HCT116 (cell line): ENCODE measurements at regions not wholly inside any gene's neighbourhood (a gene's known extent, or its start where the extent isn't known, plus 50 kb on each side); places are given as distances from the start of the nearest gene placed in this dataset.

Experiments used
- ATAC-seq: fragments of 200-7000 bp; cut with Tn5 transposase; 2 replicates; pipeline ENCODE4 v1.9.1; 2020; ENCODE audit warnings: mild to moderate bottlenecking, moderate library complexity
- BruUV-seq: library from RNA; stranded (reverse); fragments of 400-500 nt; replicated peaks from 2 replicates; lab custom pipeline; 2021; lab: Mats Ljungman, UMichigan
- CTCF ChIA-PET: fragments of 300-600 bp; sonication (Branson Sonifier 250); formaldehyde crosslinking; loops from one replicate; lab custom pipeline; 2021; ENCODE audit warnings: antibody characterized with exemption; lab: Charles Lee
- POLR2A ChIA-PET: fragments of 300-600, 350-600 bp; sonication (Branson Sonifier 250); formaldehyde crosslinking; loops from one replicate; lab custom pipeline; 2021; ENCODE audit warnings: antibody characterized with exemption; lab: Charles Lee
- RAD21 ChIA-PET, 2 experiments: fragments of 300-600 bp; sonication (Branson Sonifier 250); formaldehyde crosslinking; loops; one replicate each; lab custom pipeline; 2023; ENCODE audit warnings: low total read pairs in 2 of 2; ENCODE audit not compliant: uncharacterized antibody in 2 of 2, unreplicated experiment in 2 of 2, low non-redundant PET in 1 of 2; lab: Charles Lee
- DNase-seq: peaks from one replicate; pipeline ENCODE4 v3.0.0-alpha.2; 2010; ENCODE audit warnings: low read depth, low spot score
- H2AFZ ChIP-seq: fragments of 200-600 bp; shearing (Covaris generic), sonication (generic); 2 replicates; pipeline ENCODE4 v1.6.1; 2017; ENCODE audit warnings: low read depth, mixed run types, mixed read lengths, antibody characterized with exemption, low read length; ENCODE audit not compliant: poor library complexity, severe bottlenecking
- H3K27ac ChIP-seq: 2 replicates; pipeline ENCODE4 v1.5.1; 2012; ENCODE audit warnings: low read depth, low read length
- H3K27me3 ChIP-seq: fragments of 200-600 bp; sonication (generic); 2 replicates; pipeline ENCODE4 v1.6.1; 2016; ENCODE audit warnings: mixed run types, low read length, mixed read lengths; ENCODE audit not compliant: insufficient read depth
- H3K36me3 ChIP-seq, 2 experiments: fragments of 200-500 bp in 1 of 2; fragments of 200-600 bp in 1 of 2; sonication (Bioruptor generic) in 1 of 2; sonication (generic) in 1 of 2; 2 replicates each; pipeline versions ENCODE4 v1.5.1 to v1.6.1; 2014 to 2016; ENCODE audit warnings: low read length in 2 of 2, inconsistent platforms in 1 of 2, mixed read lengths in 1 of 2, mixed run types in 1 of 2; ENCODE audit not compliant: insufficient read depth in 2 of 2, control insufficient read depth in 1 of 2
- H3K4me1 ChIP-seq, 2 experiments: fragments of 200-600 bp in 1 of 2; sonication (generic) in 1 of 2; 2 replicates each; pipeline versions ENCODE4 v1.5.1 to v1.6.1; 2012 to 2017; ENCODE audit warnings: low read length in 2 of 2, inconsistent platforms in 1 of 2, mild to moderate bottlenecking in 1 of 2, mixed read lengths in 1 of 2, mixed run types in 1 of 2, moderate library complexity in 1 of 2; ENCODE audit not compliant: insufficient read depth in 2 of 2, control insufficient read depth in 1 of 2
- H3K4me2 ChIP-seq: fragments of 200-600 bp; sonication (generic); 2 replicates; pipeline ENCODE4 v1.6.1; 2017; ENCODE audit warnings: mixed run types, low read length, mixed read lengths
- H3K4me3 ChIP-seq, 2 experiments: fragments of 200-600 bp in 1 of 2; sonication (generic) in 1 of 2; replicated peaks in 1 of 2; 2 replicates each; pipeline ENCODE4 v1.5.1; 2011 to 2016; ENCODE audit warnings: low read length in 2 of 2, control low read depth in 1 of 2, low read depth in 1 of 2, mild to moderate bottlenecking in 1 of 2, mixed read lengths in 1 of 2, mixed run types in 1 of 2
- H3K79me2 ChIP-seq: fragments of 200-600 bp; sonication (generic); 2 replicates; pipeline ENCODE4 v1.6.1; 2017; ENCODE audit warnings: mild to moderate bottlenecking, mixed run types, low read length, moderate library complexity, mixed read lengths; ENCODE audit not compliant: insufficient read depth
- H3K9ac ChIP-seq: fragments of 200-600 bp; sonication (generic); 2 replicates; pipeline ENCODE4 v1.6.1; 2016; ENCODE audit warnings: low read length, mixed read lengths
- H3K9me2 ChIP-seq: fragments of 200-600 bp; sonication (generic), shearing (Covaris generic); 2 replicates; pipeline ENCODE4 v1.6.1; 2017; ENCODE audit warnings: mixed run types, mild to moderate bottlenecking, moderate library complexity; ENCODE audit not compliant: insufficient read depth
- H3K9me3 ChIP-seq, 2 experiments: fragments of 200-500 bp in 1 of 2; fragments of 200-600 bp in 1 of 2; sonication (Bioruptor generic) in 1 of 2; sonication (generic) in 1 of 2; 2 replicates each; pipeline ENCODE4 v1.6.1; 2014 to 2017; ENCODE audit warnings: low read length in 2 of 2, mixed read lengths in 2 of 2, inconsistent platforms in 1 of 2, low read depth in 1 of 2, mild to moderate bottlenecking in 1 of 2, mixed run types in 1 of 2, moderate library complexity in 1 of 2; ENCODE audit not compliant: control insufficient read depth in 1 of 2, insufficient read depth in 1 of 2
- H4K20me1 ChIP-seq: fragments of 200-600 bp; sonication (generic), shearing (Covaris generic); 2 replicates; pipeline ENCODE4 v1.6.1; 2017; ENCODE audit warnings: mixed run types, mild to moderate bottlenecking, moderate library complexity; ENCODE audit not compliant: insufficient read depth
- EGR1 ChIP-seq: IDR thresholded peaks from 2 replicates; pipeline ENCODE4 v1.6.1; 2012; ENCODE audit warnings: low read depth
- ELF1 ChIP-seq: IDR thresholded peaks from 2 replicates; pipeline ENCODE4 v1.6.1; 2012; ENCODE audit warnings: low read depth, borderline replicate concordance
- MAX ChIP-seq: IDR thresholded peaks from 2 replicates; pipeline ENCODE4 v1.6.1; 2012
- YY1 ChIP-seq: IDR thresholded peaks from 2 replicates; pipeline ENCODE4 v1.6.1; 2011; ENCODE audit warnings: low read length, low read depth, moderate library complexity, mild to moderate bottlenecking; ENCODE audit not compliant: insufficient replicate concordance; ENCODE audit errors: extremely low read depth
- ZBTB33 ChIP-seq: IDR thresholded peaks from 2 replicates; pipeline ENCODE4 v1.6.1; 2011; ENCODE audit warnings: mild to moderate bottlenecking, low read length, moderate library complexity; ENCODE audit not compliant: insufficient replicate concordance; ENCODE audit errors: extremely low read depth
- ZFX ChIP-seq: fragments of 450-650 bp; IDR thresholded peaks from 2 replicates; pipeline ENCODE4 v1.6.1; 2017
- intact Hi-C: fragments of 100-400 bp; cut with micrococcal nuclease; formaldehyde crosslinking; loops from 2 replicates; pipeline ENCODE4 v1.10.0; 2022
- TF ChIP-seq, protein P1 (sequence below), 3 experiments: fragments of 200-600 bp in 1 of 3; sonication (generic) in 1 of 3; IDR thresholded peaks in 2 of 3; conservative IDR thresholded peaks in 1 of 3; 2 replicates each; pipeline ENCODE4 v1.5.1; 2012 to 2017; ENCODE audit warnings: low read depth in 2 of 3, low read length in 2 of 3, antibody characterized with exemption in 1 of 3, borderline replicate concordance in 1 of 3, control low read depth in 1 of 3, mild to moderate bottlenecking in 1 of 3, mixed read lengths in 1 of 3, mixed run types in 1 of 3, moderate library complexity in 1 of 3; ENCODE audit not compliant: insufficient read depth in 1 of 3

- H3K4me3 ChIP-seq, result no peak overlapping the region
- H3K4me1 ChIP-seq, result no peaks in the 10 kb centered on the region
- ATAC-seq (no peak), DNase-seq (no peak)
- H3K27me3 ChIP-seq, result no peaks in the 10 kb centered on the region
- intact Hi-C loops, result no loop called here
- no peaks in the 10 kb centered on the region for H3K79me2 ChIP-seq
- H3K27ac ChIP-seq, result no peak overlapping the region
- no peaks in the 10 kb centered on the region for H3K36me3 ChIP-seq
- no TSS peak for BruUV-seq
- TF ChIP-seq ELF1 (no peak), ZFX (no peak), YY1 (no peak), ZBTB33 (no peak), MAX (no peak), EGR1 (no peak)
- TF ChIP-seq, protein P1, sequence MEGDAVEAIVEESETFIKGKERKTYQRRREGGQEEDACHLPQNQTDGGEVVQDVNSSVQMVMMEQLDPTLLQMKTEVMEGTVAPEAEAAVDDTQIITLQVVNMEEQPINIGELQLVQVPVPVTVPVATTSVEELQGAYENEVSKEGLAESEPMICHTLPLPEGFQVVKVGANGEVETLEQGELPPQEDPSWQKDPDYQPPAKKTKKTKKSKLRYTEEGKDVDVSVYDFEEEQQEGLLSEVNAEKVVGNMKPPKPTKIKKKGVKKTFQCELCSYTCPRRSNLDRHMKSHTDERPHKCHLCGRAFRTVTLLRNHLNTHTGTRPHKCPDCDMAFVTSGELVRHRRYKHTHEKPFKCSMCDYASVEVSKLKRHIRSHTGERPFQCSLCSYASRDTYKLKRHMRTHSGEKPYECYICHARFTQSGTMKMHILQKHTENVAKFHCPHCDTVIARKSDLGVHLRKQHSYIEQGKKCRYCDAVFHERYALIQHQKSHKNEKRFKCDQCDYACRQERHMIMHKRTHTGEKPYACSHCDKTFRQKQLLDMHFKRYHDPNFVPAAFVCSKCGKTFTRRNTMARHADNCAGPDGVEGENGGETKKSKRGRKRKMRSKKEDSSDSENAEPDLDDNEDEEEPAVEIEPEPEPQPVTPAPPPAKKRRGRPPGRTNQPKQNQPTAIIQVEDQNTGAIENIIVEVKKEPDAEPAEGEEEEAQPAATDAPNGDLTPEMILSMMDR (IDR thresholded peaks at IDR 0.05 in 2 of 3, conservative IDR thresholded peaks at IDR 0.05 in 1 of 3; ENCODE audit: borderline replicate concordance in 1 of 3, insufficient read depth in 1 of 3, low read depth in 2 of 3, low read length in 2 of 3), result no peak
- no peak overlapping the region for H3K9ac ChIP-seq
- no peak overlapping the region for H2AFZ ChIP-seq
- ChIA-PET CTCF (no interaction called here), RAD21 (no interaction called here), POLR2A (no interaction called here)
- H3K4me2 ChIP-seq, result no peak overlapping the region
- no peaks in the 10 kb centered on the region for H4K20me1 ChIP-seq
- H3K9me3 ChIP-seq, result no peaks in the 10 kb centered on the region
- no peaks in the 10 kb centered on the region for H3K9me2 ChIP-seq
Observed at GRCh38 chr18:60936101-60936500, 397.1 kb upstream of the CDH20 start.
